Trophoblast cell (in vitro differentiated cells and primary cell): ENCODE measurements at regions not wholly inside any gene's neighbourhood (a gene's known extent, or its start where the extent isn't known, plus 50 kb on each side); places are given as distances from the start of the nearest gene placed in this dataset.

Experiments
- DNase-seq, 2 donors: peaks; one replicate each; pipeline ENCODE4 v3.0.0-alpha.2; 2016
- H2AFZ ChIP-seq: 2 replicates; pipeline ENCODE4 v1.6.1; 2013; ENCODE audit warnings: low read length, moderate library complexity, mild to moderate bottlenecking; ENCODE audit not compliant: insufficient read depth, poor library complexity
- H2AK5ac ChIP-seq: 2 replicates; pipeline ENCODE4 v1.6.1; 2013; ENCODE audit warnings: mild to moderate bottlenecking, low read length
- H2BK120ac ChIP-seq: 2 replicates; pipeline ENCODE4 v1.6.1; 2013; ENCODE audit warnings: low read length, mild to moderate bottlenecking, moderate library complexity; ENCODE audit not compliant: insufficient read depth, poor library complexity
- H2BK12ac ChIP-seq: 2 replicates; pipeline ENCODE4 v1.6.1; 2013; ENCODE audit warnings: mild to moderate bottlenecking, low read length, moderate library complexity
- H2BK5ac ChIP-seq: 2 replicates; pipeline ENCODE4 v1.6.1; 2013; ENCODE audit warnings: low read length, low read depth, moderate library complexity, mild to moderate bottlenecking; ENCODE audit not compliant: poor library complexity
- H3K14ac ChIP-seq: 2 replicates; pipeline ENCODE4 v1.6.1; 2013; ENCODE audit warnings: mild to moderate bottlenecking, low read length
- H3K18ac ChIP-seq: 2 replicates; pipeline ENCODE4 v1.6.1; 2013; ENCODE audit warnings: mild to moderate bottlenecking, low read length
- H3K23ac ChIP-seq: 2 replicates; pipeline ENCODE4 v1.6.1; 2013; ENCODE audit warnings: low read length
- H3K27ac ChIP-seq: 2 replicates; pipeline ENCODE4 v1.5.1; 2013; ENCODE audit warnings: low read depth, mild to moderate bottlenecking, inconsistent platforms, low read length, moderate library complexity
- H3K27me3 ChIP-seq: 2 replicates; pipeline ENCODE4 v1.6.1; 2013; ENCODE audit warnings: inconsistent platforms, mild to moderate bottlenecking, low read length, moderate library complexity; ENCODE audit not compliant: insufficient read depth
- H3K36me3 ChIP-seq, 2 experiments: 1 replicate in 1 of 2; 2 replicates in 1 of 2; pipeline ENCODE4 v1.6.1; 2013; ENCODE audit warnings: low read length in 2 of 2, mild to moderate bottlenecking in 2 of 2, moderate library complexity in 1 of 2; ENCODE audit not compliant: insufficient read depth in 2 of 2, control insufficient read depth in 1 of 2
- H3K4ac ChIP-seq: 2 replicates; pipeline ENCODE4 v1.6.1; 2013; ENCODE audit warnings: low read depth, mild to moderate bottlenecking, low read length, moderate library complexity
- H3K4me1 ChIP-seq, 2 experiments: 1 replicate in 1 of 2; 2 replicates in 1 of 2; pipeline ENCODE4 v1.6.1; 2013; ENCODE audit warnings: low read length in 2 of 2, mild to moderate bottlenecking in 2 of 2, moderate library complexity in 1 of 2; ENCODE audit not compliant: insufficient read depth in 2 of 2, control insufficient read depth in 1 of 2
- H3K4me2 ChIP-seq: 2 replicates; pipeline ENCODE4 v1.6.1; 2013; ENCODE audit warnings: inconsistent platforms, mild to moderate bottlenecking, low read length, moderate library complexity
- H3K4me3 ChIP-seq: 2 replicates; pipeline ENCODE4 v1.5.1; 2013; ENCODE audit warnings: mild to moderate bottlenecking, low read depth, low read length, inconsistent platforms
- H3K79me1 ChIP-seq: one replicate; pipeline ENCODE4 v1.6.1; 2013; ENCODE audit warnings: low read length
- H3K79me2 ChIP-seq: 2 replicates; pipeline ENCODE4 v1.6.1; 2013; ENCODE audit warnings: low read length, mild to moderate bottlenecking; ENCODE audit not compliant: control insufficient read depth, insufficient read depth, poor library complexity
- H3K9ac ChIP-seq: 2 replicates; pipeline ENCODE4 v1.6.1; 2013; ENCODE audit warnings: mild to moderate bottlenecking, low read length
- H3K9me3 ChIP-seq: 2 replicates; pipeline ENCODE4 v1.6.1; 2013; ENCODE audit warnings: low read depth, mild to moderate bottlenecking, control low read depth, inconsistent platforms, low read length; ENCODE audit not compliant: insufficient read depth
- H4K12ac ChIP-seq: 2 replicates; pipeline ENCODE4 v1.6.1; 2013; ENCODE audit warnings: low read depth, mild to moderate bottlenecking, low read length, moderate library complexity
- H4K8ac ChIP-seq: 2 replicates; pipeline ENCODE4 v1.6.1; 2013; ENCODE audit warnings: low read depth, mild to moderate bottlenecking, low read length, moderate library complexity
- H4K91ac ChIP-seq: one replicate; pipeline ENCODE4 v1.6.1; 2013; ENCODE audit warnings: low read depth, mild to moderate bottlenecking, low read length, moderate library complexity
- WGBS: extraction: QIAGEN DNeasy Blood & Tissue Kit; methylation state at CpG from one replicate; pipeline ENCODE4 v1.1.7; 2013; ENCODE audit warnings: missing lambda C conversion rate; ENCODE audit not compliant: insufficient read length, insufficient coverage; ENCODE audit errors: extremely low coverage; 5-methylcytosine and 5-hydroxymethylcytosine counted together

DNA sequence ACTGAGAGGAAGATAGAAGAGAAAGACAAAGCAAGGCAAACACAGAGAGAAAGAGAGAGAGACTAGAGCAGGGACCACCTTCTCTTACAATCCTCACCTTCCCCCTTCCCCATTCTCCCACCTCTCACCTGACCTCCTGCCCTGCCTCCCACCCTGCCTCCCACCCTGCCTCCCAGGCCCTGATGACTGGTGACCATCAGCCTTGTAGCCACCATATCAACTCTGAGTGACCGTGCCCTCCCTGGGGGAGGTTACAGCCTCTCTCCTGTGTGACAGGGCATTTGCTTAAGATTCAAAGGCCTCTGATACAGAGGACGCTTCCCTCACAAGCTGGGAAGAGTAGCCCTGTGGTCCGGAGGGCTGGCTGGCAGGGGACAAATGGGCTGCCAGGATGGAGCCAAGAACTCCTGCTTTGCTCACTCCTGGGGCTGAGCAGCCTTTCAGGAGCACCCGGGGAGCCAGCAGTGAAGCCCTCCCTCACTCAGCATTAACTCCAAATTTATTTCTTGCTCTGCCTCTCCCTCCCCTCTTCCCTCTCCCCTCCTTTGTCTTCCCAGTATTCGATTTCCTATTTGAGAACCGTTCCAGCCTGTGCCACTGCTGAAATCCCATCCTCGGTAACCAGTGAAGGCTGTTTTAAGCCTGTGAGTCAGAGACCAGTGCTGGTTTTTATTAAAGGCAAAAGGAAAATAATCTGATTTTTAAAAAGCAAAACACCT, 125.2 kb upstream of the SYT13 start:
- no peak overlapping the region for H3K4ac ChIP-seq
- H3K9ac ChIP-seq = no peak overlapping the region
- no peak overlapping the region for H2BK12ac ChIP-seq
- no peaks in the 10 kb centered on the region for H3K79me1 ChIP-seq
- H3K36me3 ChIP-seq = no peaks in the 10 kb centered on the region
- H2AFZ ChIP-seq = no peak overlapping the region
- H4K8ac ChIP-seq = no peak overlapping the region
- no peak overlapping the region for H3K27ac ChIP-seq
- H3K14ac ChIP-seq = no peak overlapping the region
- H3K79me2 ChIP-seq = no peaks in the 10 kb centered on the region
- H3K4me1 ChIP-seq = peaks cover 17 to 19% of the 10 kb centered on the region in 2 experiments
- H3K27me3 ChIP-seq = no peaks in the 10 kb centered on the region
- no CpG with 5 or more reads among the region's 7 CpGs for WGBS
- no peak for DNase-seq
- no peak overlapping the region for H2BK120ac ChIP-seq
- no peak overlapping the region for H4K91ac ChIP-seq
- no peak overlapping the region for H2BK5ac ChIP-seq
- no peaks in the 10 kb centered on the region for H3K9me3 ChIP-seq
- H3K4me3 ChIP-seq = no peak overlapping the region
- H3K4me2 ChIP-seq = no peak overlapping the region
- H3K18ac ChIP-seq = no peak overlapping the region
- H4K12ac ChIP-seq = no peak overlapping the region
- H3K23ac ChIP-seq = no peak overlapping the region
- no peak overlapping the region for H2AK5ac ChIP-seq

DNA sequence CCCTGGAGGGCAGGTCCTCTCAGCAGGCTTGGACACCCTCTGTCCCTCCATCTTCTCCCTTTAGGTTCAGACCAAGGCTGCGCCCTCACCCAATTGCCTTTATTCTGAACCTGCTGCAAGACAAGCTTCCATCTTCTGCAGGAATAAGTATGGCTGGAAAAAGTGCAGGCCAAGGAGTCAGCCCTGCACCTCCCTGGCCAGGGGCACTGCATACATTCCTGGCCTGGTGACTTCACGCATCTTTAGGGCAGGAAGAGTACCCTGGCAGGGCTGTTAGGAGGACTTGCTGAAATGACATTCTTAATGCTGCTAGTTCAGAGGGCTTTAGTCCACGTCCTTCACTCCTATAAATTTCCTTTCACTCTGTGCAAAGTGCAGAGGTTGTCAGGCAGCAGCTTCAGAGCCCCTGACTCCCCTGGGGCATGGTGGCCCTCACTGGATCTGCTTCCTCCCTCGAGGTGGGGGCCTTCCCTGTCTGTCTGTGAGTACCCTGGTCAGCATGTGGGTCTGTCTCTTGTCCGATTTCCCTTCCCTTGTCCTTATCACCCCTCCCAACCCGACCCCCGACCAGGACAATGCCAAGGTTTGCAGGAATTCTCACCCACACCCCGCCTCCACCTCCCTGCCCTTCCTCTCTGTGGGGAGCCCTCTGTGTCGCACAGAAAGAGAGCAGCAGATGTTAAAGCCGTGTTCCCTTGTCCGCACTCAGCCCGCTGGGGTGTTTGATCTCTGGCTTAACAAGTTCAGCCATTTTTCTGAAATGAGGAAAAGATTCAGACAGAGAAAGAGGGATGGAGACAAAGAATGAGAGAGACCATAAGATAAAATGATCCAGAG, 124.5 kb upstream of the SYT13 start:
- no peak overlapping the region for H3K27ac ChIP-seq
- H3K4me1 ChIP-seq = peaks cover 17 to 19% of the 10 kb centered on the region in 2 experiments
- no peak overlapping the region for H3K9ac ChIP-seq
- no peak overlapping the region for H2BK120ac ChIP-seq
- H4K91ac ChIP-seq = no peak overlapping the region
- DNase-seq = no peak
- H3K36me3 ChIP-seq = no peaks in the 10 kb centered on the region
- no peak overlapping the region for H3K18ac ChIP-seq
- no peak overlapping the region for H3K4ac ChIP-seq
- H2BK5ac ChIP-seq = no peak overlapping the region
- H3K79me2 ChIP-seq = no peaks in the 10 kb centered on the region
- no CpG with 5 or more reads among the region's 12 CpGs for WGBS
- no peaks in the 10 kb centered on the region for H3K27me3 ChIP-seq
- no peak overlapping the region for H3K23ac ChIP-seq
- H3K4me3 ChIP-seq = no peak overlapping the region
- no peak overlapping the region for H2BK12ac ChIP-seq
- no peak overlapping the region for H3K14ac ChIP-seq
- H2AFZ ChIP-seq = no peak overlapping the region
- H3K79me1 ChIP-seq = no peaks in the 10 kb centered on the region
- no peak overlapping the region for H4K8ac ChIP-seq
- H4K12ac ChIP-seq = no peak overlapping the region
- no peaks in the 10 kb centered on the region for H3K9me3 ChIP-seq
- no peak overlapping the region for H3K4me2 ChIP-seq
- no peak overlapping the region for H2AK5ac ChIP-seq

DNA sequence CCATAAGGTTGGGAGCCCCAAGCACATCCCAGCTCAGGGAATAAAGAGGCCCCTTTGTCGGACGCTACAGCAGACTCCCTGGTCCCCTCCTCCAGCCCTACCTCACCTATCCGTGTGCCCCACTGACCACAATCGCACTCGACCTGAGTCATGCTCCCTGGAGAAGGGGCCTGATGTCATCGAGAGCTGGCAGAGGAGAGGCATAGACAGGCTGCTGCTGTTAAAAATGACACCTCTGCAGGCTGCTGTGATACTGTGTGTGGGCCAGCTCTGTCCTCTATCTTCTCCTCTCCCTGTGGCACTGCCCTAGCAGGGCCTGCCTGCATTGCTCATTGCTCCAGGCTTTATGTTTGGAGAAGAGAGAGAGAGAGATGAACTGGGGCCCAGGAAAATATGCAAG, 123.4 kb upstream of the SYT13 start:
- Histone ChIP-seq H3K4ac (no peak overlapping the region), H2BK120ac (no peak overlapping the region), H3K18ac (no peak overlapping the region), H3K36me3 (no peaks in the 10 kb centered on the region), H3K79me1 (no peaks in the 10 kb centered on the region), H3K23ac (no peak overlapping the region), H3K27ac (no peak overlapping the region), H3K79me2 (no peaks in the 10 kb centered on the region), H4K91ac (no peak overlapping the region), H3K4me1 (peaks cover 17 to 19% of the 10 kb centered on the region in 2 experiments), H2BK5ac (no peak overlapping the region), H2AFZ (no peak overlapping the region), H2AK5ac (no peak overlapping the region), H3K4me2 (no peak overlapping the region), H3K14ac (no peak overlapping the region), H3K27me3 (no peaks in the 10 kb centered on the region), H3K9ac (no peak overlapping the region), H3K4me3 (no peak overlapping the region), H2BK12ac (no peak overlapping the region), H4K8ac (no peak overlapping the region), H4K12ac (no peak overlapping the region), H3K9me3 (no peaks in the 10 kb centered on the region)
- WGBS = no CpG with 5 or more reads among the region's 6 CpGs
- no peak for DNase-seq

DNA sequence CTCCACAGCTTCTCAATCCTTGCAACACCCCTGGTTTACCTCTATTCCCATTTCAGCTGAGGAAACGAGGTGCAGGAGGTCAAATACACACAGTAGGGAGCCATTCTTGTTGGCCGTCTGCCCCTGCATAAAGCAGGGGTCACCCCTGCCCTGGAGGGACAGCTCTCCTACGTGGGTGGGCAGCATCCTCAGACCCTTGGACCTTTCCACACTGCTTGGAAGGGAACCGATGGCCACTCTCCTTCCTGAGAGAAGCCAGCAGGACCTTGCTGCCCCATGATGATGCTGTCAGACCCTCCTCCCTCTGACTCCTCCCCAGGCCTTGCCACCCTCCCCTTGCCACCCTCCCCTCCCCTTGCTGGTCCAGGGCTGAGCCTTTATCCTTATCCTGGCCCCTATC, 121.1 kb upstream of the SYT13 start:
- H3K36me3 ChIP-seq = no peaks in the 10 kb centered on the region
- no peak overlapping the region for H3K14ac ChIP-seq
- no peaks in the 10 kb centered on the region for H3K27me3 ChIP-seq
- H3K18ac ChIP-seq = no peak overlapping the region
- no peaks in the 10 kb centered on the region for H3K79me2 ChIP-seq
- no peak overlapping the region for H3K27ac ChIP-seq
- no peak for DNase-seq
- no peak overlapping the region for H3K9ac ChIP-seq
- no peak overlapping the region for H2AK5ac ChIP-seq
- no peak overlapping the region for H3K4me2 ChIP-seq
- H3K79me1 ChIP-seq = no peaks in the 10 kb centered on the region
- H4K91ac ChIP-seq = no peak overlapping the region
- no peak overlapping the region for H2AFZ ChIP-seq
- H4K8ac ChIP-seq = no peak overlapping the region
- no peaks in the 10 kb centered on the region for H3K9me3 ChIP-seq
- H3K4me1 ChIP-seq = peaks cover 14 to 17% of the 10 kb centered on the region in 2 experiments
- H3K4ac ChIP-seq = no peak overlapping the region
- H3K4me3 ChIP-seq = no peak overlapping the region
- no peak overlapping the region for H3K23ac ChIP-seq
- no peak overlapping the region for H2BK5ac ChIP-seq
- no peak overlapping the region for H4K12ac ChIP-seq
- no CpG with 5 or more reads among the region's 4 CpGs for whole genome bisulfite sequencing
- H2BK120ac ChIP-seq = no peak overlapping the region
- no peak overlapping the region for H2BK12ac ChIP-seq
